ENCODE measurements at regions not wholly inside any gene's neighbourhood (a gene's known extent, or its start where the extent isn't known, plus 50 kb on each side); places are given as distances from the start of the nearest gene placed in this dataset.

GRCh38 chr4:155599596-155599995 is 67.1 kb upstream of the GUCY1A1 start:
- no peak overlapping the region for H3K4me3 ChIP-seq
- H3K4me1 ChIP-seq: peaks cover 0 to 6% (median 0%) of the 10 kb centered on the region in 4 donors
- H3K36me3 ChIP-seq: no peaks in the 10 kb centered on the region
- TF ChIP-seq CTCF (IDR thresholded peaks at IDR 0.05) (no peak), EP300 (IDR thresholded peaks at IDR 0.05) (no peak), POLR2A (IDR thresholded peaks at IDR 0.05) (no peak)
- no peak for DNase-seq (ENCODE audit: low spot score in 2 of 2)
- H3K27me3 ChIP-seq: no peaks in the 10 kb centered on the region
- H3K9me3 ChIP-seq: no peaks in the 10 kb centered on the region
- H3K27ac ChIP-seq: no peak overlapping the region

- DNase-seq (ENCODE audit: low spot score in 2 of 2): no peak
- H3K9me3 ChIP-seq: no peaks in the 10 kb centered on the region
- peaks cover 0 to under 1% (median 0%) of the 10 kb centered on the region in 4 donors for H3K4me1 ChIP-seq
- H3K27me3 ChIP-seq: no peaks in the 10 kb centered on the region
- no peak overlapping the region for H3K4me3 ChIP-seq
- H3K36me3 ChIP-seq: no peaks in the 10 kb centered on the region
- 82 to 85% methylated on average over 6 of the region's 6 CpGs for WGBS, 2 donors
- no peak overlapping the region for H3K27ac ChIP-seq
- TF ChIP-seq EP300 (IDR thresholded peaks at IDR 0.05) (no peak), CTCF (IDR thresholded peaks at IDR 0.05) (no peak), POLR2A (IDR thresholded peaks at IDR 0.05) (no peak)
Observed at GRCh38 chr4:155599085-155599484, 67.6 kb upstream of the GUCY1A1 start.

DNA sequence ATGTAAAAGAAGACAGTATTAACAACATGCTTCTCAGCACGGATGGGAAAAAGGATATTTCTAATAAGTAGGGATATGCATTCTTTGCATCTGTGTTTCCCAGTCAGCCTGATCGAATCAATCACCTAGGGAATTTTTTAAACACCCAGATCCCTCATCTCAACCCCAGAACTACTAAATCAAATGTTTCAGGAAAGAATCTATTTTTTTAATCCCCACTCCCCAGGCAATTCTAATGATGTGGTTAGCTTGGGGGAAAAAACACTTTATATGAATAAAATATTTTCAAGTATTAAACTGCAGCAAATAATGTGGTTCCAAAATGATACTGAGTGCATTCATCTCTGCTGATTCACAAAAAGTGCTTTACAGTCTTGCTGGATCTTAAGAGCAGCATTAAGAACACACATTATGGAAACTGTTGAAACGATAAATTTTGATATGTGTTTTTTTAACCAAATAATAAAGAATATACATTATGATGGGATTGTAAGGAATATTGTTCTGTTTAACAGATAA is 68.7 kb upstream of the GUCY1A1 start:
- no peak for DNase-seq (ENCODE audit: low spot score in 2 of 2)
- Histone ChIP-seq H3K27ac (no peak overlapping the region), H3K9me3 (no peaks in the 10 kb centered on the region), H3K27me3 (no peaks in the 10 kb centered on the region), H3K36me3 (no peaks in the 10 kb centered on the region), H3K4me1 (peaks cover 0 to 4% (median 0%) of the 10 kb centered on the region in 4 donors), H3K4me3 (no peak overlapping the region)
- no peak for TF ChIP-seq CTCF (IDR thresholded peaks at IDR 0.05)
- no peak for TF ChIP-seq EP300 (IDR thresholded peaks at IDR 0.05)
- no peak for TF ChIP-seq POLR2A (IDR thresholded peaks at IDR 0.05)
- WGBS, 2 donors: 45 to 60% methylated on average over 3 of the region's 3 CpGs

GRCh38 chr4:155597281-155597680 is 69.4 kb upstream of the GUCY1A1 start:
- H3K9me3 ChIP-seq: no peaks in the 10 kb centered on the region
- no peaks in the 10 kb centered on the region for H3K36me3 ChIP-seq
- H3K27ac ChIP-seq: no peak overlapping the region
- WGBS, 2 donors: 37 to 64% methylated on average over 1 of the region's 1 CpG
- H3K4me1 ChIP-seq: peaks cover 0 to 10% (median 0%) of the 10 kb centered on the region in 4 donors
- H3K27me3 ChIP-seq: no peaks in the 10 kb centered on the region
- TF ChIP-seq CTCF (IDR thresholded peaks at IDR 0.05) (no peak), POLR2A (IDR thresholded peaks at IDR 0.05) (no peak)
- no peak for DNase-seq (ENCODE audit: low spot score in 2 of 2)
- no peak overlapping the region for H3K4me3 ChIP-seq

DNA sequence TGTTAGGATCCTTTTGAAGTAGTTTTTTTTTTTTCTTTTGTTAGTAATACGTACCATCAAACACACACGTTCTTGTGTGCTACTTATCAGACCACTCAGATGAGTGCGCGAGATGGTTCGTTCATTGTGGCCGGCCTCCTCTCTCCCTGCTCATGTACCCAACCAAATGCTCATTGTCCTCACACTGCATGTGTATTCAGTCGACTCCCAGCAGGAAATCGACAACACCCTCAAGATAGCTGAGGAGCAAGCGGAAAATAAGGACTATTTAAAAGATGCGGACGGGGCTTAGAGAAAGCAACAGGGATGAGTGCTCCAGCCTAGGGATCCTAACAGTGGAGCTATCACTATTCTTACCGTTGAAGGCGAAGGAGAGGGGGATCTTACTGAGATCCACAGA is 72.9 kb upstream of the GUCY1A1 start:
- Histone ChIP-seq H3K9me3 (no peaks in the 10 kb centered on the region), H3K4me1 (peaks cover 0 to 10% (median 0%) of the 10 kb centered on the region in 4 donors), H3K4me3 (no peak overlapping the region), H3K36me3 (no peaks in the 10 kb centered on the region), H3K27me3 (no peaks in the 10 kb centered on the region), H3K27ac (no peak overlapping the region)
- TF ChIP-seq POLR2A (IDR thresholded peaks at IDR 0.05): no peak
- TF ChIP-seq CTCF (IDR thresholded peaks at IDR 0.05): no peak
- TF ChIP-seq EP300 (IDR thresholded peaks at IDR 0.05): no peak
- WGBS, 2 donors: 89 to 90% methylated on average over 13 of the region's 13 CpGs
- no peak for DNase-seq (ENCODE audit: low spot score in 2 of 2)
